NCI-H1105 (cell line): ENCODE measurements at regions not wholly inside any gene's neighbourhood (a gene's known extent, or its start where the extent isn't known, plus 50 kb on each side); places are given as distances from the start of the nearest gene placed in this dataset.

Experiments
- DNase-seq: peaks from one replicate; lab custom pipeline; 2025; lab: John Stamatoyannopoulos, UW

- no peak for DNase-seq
Observed at GRCh38 chr2:220855296-220855695, 716.8 kb downstream of the EPHA4 start.

GRCh38 chr2:220856486-220856885, 715.6 kb downstream of the EPHA4 start:
- DNase-seq, result no peak

- no peak for DNase-seq
Observed at GRCh38 chr2:220857368-220857767, 714.7 kb downstream of the EPHA4 start.

GRCh38 chr2:220858101-220858500, 714.0 kb downstream of the EPHA4 start:
- no peak for DNase-seq

GRCh38 chr2:220871909-220872308, 700.2 kb downstream of the EPHA4 start:
- no peak for DNase-seq

- DNase-seq, result no peak
Observed at GRCh38 chr2:220876080-220876824, 695.9 kb downstream of the EPHA4 start.

GRCh38 chr2:220877491-220877890, 694.6 kb downstream of the EPHA4 start:
- DNase-seq, result no peak

- DNase-seq, result no peak
Observed at GRCh38 chr2:220877897-220878296, 694.2 kb downstream of the EPHA4 start.

- no peak for DNase-seq
Observed at GRCh38 chr2:220880623-220881596, 691.2 kb downstream of the EPHA4 start.

GRCh38 chr2:220882507-220882906, 689.6 kb downstream of the EPHA4 start:
- DNase-seq, result no peak

- no peak for DNase-seq
Observed at GRCh38 chr2:220885593-220885992, 686.5 kb downstream of the EPHA4 start.

- DNase-seq, result no peak
Observed at GRCh38 chr2:220887271-220887870, 684.7 kb downstream of the EPHA4 start.

- DNase-seq, result no peak
Observed at GRCh38 chr2:220887876-220888275, 684.2 kb downstream of the EPHA4 start.

GRCh38 chr2:220890931-220891330, 681.2 kb downstream of the EPHA4 start:
- no peak for DNase-seq

- DNase-seq, result no peak
Observed at GRCh38 chr2:220891405-220891804, 680.7 kb downstream of the EPHA4 start.

- DNase-seq, result no peak
Observed at GRCh38 chr2:220892018-220892634, 680.0 kb downstream of the EPHA4 start.

GRCh38 chr2:220893411-220893810, 678.7 kb downstream of the EPHA4 start:
- no peak for DNase-seq

GRCh38 chr2:220894069-220894468, 678.0 kb downstream of the EPHA4 start:
- no peak for DNase-seq

- DNase-seq, result no peak
Observed at GRCh38 chr2:220899492-220899891, 672.6 kb downstream of the EPHA4 start.

GRCh38 chr2:220904015-220904414, 668.1 kb downstream of the EPHA4 start:
- no peak for DNase-seq

GRCh38 chr2:220913384-220913783, 658.7 kb downstream of the EPHA4 start:
- no peak for DNase-seq

- no peak for DNase-seq
Observed at GRCh38 chr2:220915092-220915623, 656.9 kb downstream of the EPHA4 start.
